ENCODE measurements at regions not wholly inside any gene's neighbourhood (a gene's known extent, or its start where the extent isn't known, plus 50 kb on each side); places are given as distances from the start of the nearest gene placed in this dataset.
A peak's percentile ranks its signal among the peaks of the same experiment; 100 is the strongest.

DNA sequence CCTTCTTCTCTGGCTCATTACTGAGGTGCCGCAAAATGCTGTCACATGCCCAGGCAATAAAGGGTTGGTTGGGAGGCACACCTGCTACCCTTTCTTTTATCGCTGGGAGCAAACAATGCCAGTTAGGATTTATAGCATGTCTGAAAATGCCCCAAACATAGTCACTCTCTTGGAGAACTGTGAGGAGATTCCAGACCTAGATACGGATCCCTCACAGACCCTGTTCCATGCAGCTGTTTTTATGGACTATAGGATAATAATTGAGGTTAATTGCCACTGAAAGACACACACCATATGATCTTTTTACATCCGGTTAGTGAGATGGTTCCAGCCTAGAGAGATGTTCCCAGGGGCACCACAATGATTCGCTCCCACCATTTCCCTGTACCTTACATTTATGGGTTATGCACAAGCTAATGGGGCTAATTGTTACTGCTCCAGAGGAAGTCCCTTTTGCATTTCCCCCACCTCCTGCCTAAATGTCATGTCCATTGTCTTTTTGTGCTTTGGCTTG, 318.1 kb downstream of the PIK3R1 start:
- POLR2A ChIA-PET = no interaction called here
- H3K36me3 ChIP-seq (ENCODE audit: control insufficient read depth in 2 of 2, insufficient read depth in 1 of 2, low read length in 2 of 2) = no peaks in the 10 kb centered on the region
- H3K9me3 ChIP-seq (ENCODE audit: control insufficient read depth, insufficient read depth, low read depth, low read length) = no peaks in the 10 kb centered on the region
- TF ChIP-seq ZNF19 (tag by site-specific recombination; IDR thresholded peaks at IDR 0.05; ENCODE audit: low read depth) = 0 out of 2 replicates have a peak, but pooled peaks have one; percentile 28
- no peak for TF ChIP-seq OVOL3 (tag by site-specific recombination; IDR thresholded peaks at IDR 0.05)
- TF ChIP-seq ZNF600 (tag by site-specific recombination; IDR thresholded peaks at IDR 0.05) = peak; percentile 39; the same call in 1 of the 2 replicates
- peak; percentile 44; the same call in 1 of the 2 replicates for TF ChIP-seq PRDM10 (tag by site-specific recombination; IDR thresholded peaks at IDR 0.05)
- TF ChIP-seq ZBTB26 (tag by site-specific recombination; optimal IDR thresholded peaks at IDR 0.05) = no peak
- TF ChIP-seq ZNF112 (tag by site-specific recombination; IDR thresholded peaks at IDR 0.05) = no peak
- peak; percentile 26; the same call in 1 of the 2 replicates for TF ChIP-seq FEZF1 (tag by site-specific recombination; IDR thresholded peaks at IDR 0.05)
- TF ChIP-seq SP7 (tag by site-specific recombination; IDR thresholded peaks at IDR 0.05) = peak; percentile 18; the same call in 1 of the 2 replicates
- CTCF ChIA-PET = no interaction called here
- peaks cover 20% of the 10 kb centered on the region for H3K4me1 ChIP-seq (ENCODE audit: control insufficient read depth, insufficient read depth, low read length)
- H3K27ac ChIP-seq (ENCODE audit: extremely low read depth, low read depth, low read length) = peak overlapping the region; percentile 50
- no peak overlapping the region for H3K4me3 ChIP-seq (ENCODE audit: low read depth, low read length)

DNA sequence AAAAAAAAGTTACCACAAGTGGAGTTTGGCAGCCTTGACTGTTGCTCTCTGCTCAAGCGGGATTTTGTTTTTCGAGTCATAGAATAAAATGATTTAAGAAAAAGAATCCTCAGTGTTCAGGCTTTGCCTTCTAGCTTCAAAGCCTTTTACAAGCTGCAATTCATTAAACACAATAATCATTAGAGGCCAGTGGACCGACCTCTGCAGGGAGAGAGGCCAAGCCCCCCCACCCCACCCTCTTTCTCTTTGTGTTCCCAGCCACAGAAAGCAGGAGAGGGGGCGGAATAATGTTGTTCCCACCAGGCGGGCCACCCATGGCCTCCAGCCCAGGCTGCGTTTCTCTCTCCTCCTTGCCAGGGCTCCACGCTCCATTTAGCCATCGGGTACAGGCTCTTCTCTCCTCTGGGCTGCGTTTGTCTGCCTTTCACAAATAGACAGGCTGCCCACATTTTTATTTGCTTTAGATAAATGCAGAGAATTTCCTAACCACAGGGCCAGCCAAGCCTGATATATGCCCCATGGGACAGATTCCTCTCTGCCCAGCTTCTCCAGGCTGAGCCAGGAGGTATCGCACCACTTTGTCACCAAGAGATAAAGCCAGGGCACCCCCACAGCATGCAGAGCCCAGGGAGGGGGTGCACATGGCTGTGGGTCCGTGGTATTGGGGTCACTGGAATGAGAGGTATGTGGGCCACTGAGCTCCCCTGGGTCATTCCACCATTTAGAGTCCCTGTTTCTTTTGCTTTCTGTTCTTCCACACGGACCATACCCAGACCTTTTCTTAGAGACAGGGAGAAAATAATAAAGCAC, 318.8 kb downstream of the PIK3R1 start:
- no peaks in the 10 kb centered on the region for H3K9me3 ChIP-seq (ENCODE audit: control insufficient read depth, insufficient read depth, low read depth, low read length)
- no peaks in the 10 kb centered on the region for H3K36me3 ChIP-seq (ENCODE audit: control insufficient read depth in 2 of 2, insufficient read depth in 1 of 2, low read length in 2 of 2)
- ChIA-PET POLR2A (no interaction called here), CTCF (interaction anchor here (0.5 to 0.9 kb wide), 2 partner anchors 11 to 298 kb away, joined by 3 read pairs; no protein-coding TSS in a partner anchor)
- H3K27ac ChIP-seq (ENCODE audit: extremely low read depth, low read depth, low read length) = peak overlapping the region; percentile 50
- no peak overlapping the region for H3K4me3 ChIP-seq (ENCODE audit: low read depth, low read length)
- H3K4me1 ChIP-seq (ENCODE audit: control insufficient read depth, insufficient read depth, low read length) = peaks cover 20% of the 10 kb centered on the region
- TF ChIP-seq ZNF426 (tag by site-specific recombination; IDR thresholded peaks at IDR 0.05) = no peak
- no peak for TF ChIP-seq ZNF416 (tag by site-specific recombination; IDR thresholded peaks at IDR 0.05)
- no peak for TF ChIP-seq YY1 (tag by site-specific recombination; IDR thresholded peaks at IDR 0.05)
- TF ChIP-seq ZNF341 (tag by site-specific recombination; IDR thresholded peaks at IDR 0.05; ENCODE audit: low read depth) = peak; percentile 76
- TF ChIP-seq ZNF501 (tag by site-specific recombination; IDR thresholded peaks at IDR 0.05) = no peak
- peak; percentile 75 for TF ChIP-seq FEZF1 (tag by site-specific recombination; IDR thresholded peaks at IDR 0.05)
- TF ChIP-seq ZNF701 (tag by site-specific recombination; IDR thresholded peaks at IDR 0.05) = no peak
- TF ChIP-seq KLF8 (tag by site-specific recombination; IDR thresholded peaks at IDR 0.05) = no peak
- TF ChIP-seq ZNF529 (tag by site-specific recombination; IDR thresholded peaks at IDR 0.05; ENCODE audit: insufficient replicate concordance) = no peak
- 0 out of 2 replicates have a peak, but pooled peaks have one; percentile 21 for TF ChIP-seq ZEB2 (tag by site-specific recombination; IDR thresholded peaks at IDR 0.05)
- TF ChIP-seq ZSCAN30 (tag by site-specific recombination; IDR thresholded peaks at IDR 0.05) = no peak
- TF ChIP-seq ZNF404 (tag by site-specific recombination; IDR thresholded peaks at IDR 0.05) = no peak
- TF ChIP-seq ZNF157 (tag by site-specific recombination; IDR thresholded peaks at IDR 0.05) = no peak
- peak; percentile 67 for TF ChIP-seq EGR2 (tag by site-specific recombination; IDR thresholded peaks at IDR 0.05; ENCODE audit: low read depth)
- no peak for TF ChIP-seq HOXA7 (CRISPR knock-in tag; IDR thresholded peaks at IDR 0.05; ENCODE audit: borderline replicate concordance)
- TF ChIP-seq OSR2 (tag by site-specific recombination; IDR thresholded peaks at IDR 0.05) = no peak
- no peak for TF ChIP-seq ZNF133 (tag by site-specific recombination; IDR thresholded peaks at IDR 0.05)
- no peak for TF ChIP-seq ZNF473 (tag by site-specific recombination; IDR thresholded peaks at IDR 0.05)
- TF ChIP-seq ZNF394 (tag by site-specific recombination; IDR thresholded peaks at IDR 0.05; ENCODE audit: borderline replicate concordance) = peak; percentile 47; the same call in 1 of the 2 replicates
- peak; percentile 31; the same call in 1 of the 2 replicates for TF ChIP-seq ZXDB (tag by site-specific recombination; IDR thresholded peaks at IDR 0.05)
- no peak for TF ChIP-seq ZNF76 (tag by site-specific recombination; IDR thresholded peaks at IDR 0.05; ENCODE audit: borderline replicate concordance, low read depth)
- 0 out of 2 replicates have a peak, but pooled peaks have one; percentile 32 for TF ChIP-seq ZNF423 (tag by site-specific recombination; IDR thresholded peaks at IDR 0.05)
- TF ChIP-seq ZNF677 (tag by site-specific recombination; IDR thresholded peaks at IDR 0.05) = no peak
- TF ChIP-seq ZBTB21 (tag by site-specific recombination; IDR thresholded peaks at IDR 0.05) = no peak
- no peak for TF ChIP-seq ZNF266 (tag by site-specific recombination; IDR thresholded peaks at IDR 0.05; ENCODE audit: low read depth)
